CD8-positive, alpha-beta memory T cell (primary cell): ENCODE measurements at regions not wholly inside any gene's neighbourhood (a gene's known extent, or its start where the extent isn't known, plus 50 kb on each side); places are given as distances from the start of the nearest gene placed in this dataset.
A peak's percentile ranks its signal among the peaks of the same experiment; 100 is the strongest.

ENCODE experiments used
- CTCF ChIA-PET: fragments of 350-600 bp; sonication (Branson Sonifier 250); formaldehyde crosslinking; loops from one replicate; lab custom pipeline; 2021; ENCODE audit warnings: antibody characterized with exemption; lab: Charles Lee
- POLR2A ChIA-PET: fragments of 350-600 bp; sonication (Branson Sonifier 250); formaldehyde crosslinking; loops from one replicate; lab custom pipeline; 2021; ENCODE audit warnings: antibody characterized with exemption; lab: Charles Lee
- DNase-seq, 5 donors: peaks; one replicate each; pipeline versions ENCODE4 v3.0.0 to v3.0.0-alpha.2; 2020 to 2022; ENCODE audit warnings: mixed read lengths in 1 of 5
- H3K27ac ChIP-seq: one replicate; pipeline ENCODE4 v1.7.0; 2013; ENCODE audit warnings: low read depth, mild to moderate bottlenecking, low read length, moderate library complexity
- H3K27me3 ChIP-seq: 2 replicates; pipeline ENCODE4 v1.7.0; 2013; ENCODE audit warnings: low read length, mild to moderate bottlenecking; ENCODE audit not compliant: insufficient read depth, poor library complexity, severe bottlenecking
- H3K36me3 ChIP-seq: 2 replicates; pipeline ENCODE4 v1.7.0; 2013; ENCODE audit warnings: mild to moderate bottlenecking, low read length, moderate library complexity; ENCODE audit not compliant: insufficient read depth
- H3K4me1 ChIP-seq: 2 replicates; pipeline ENCODE4 v1.7.0; 2013; ENCODE audit warnings: mild to moderate bottlenecking, low read length, moderate library complexity; ENCODE audit not compliant: insufficient read depth
- H3K4me3 ChIP-seq: 2 replicates; pipeline ENCODE4 v1.7.0; 2013; ENCODE audit warnings: mild to moderate bottlenecking, low read length
- H3K9me3 ChIP-seq: 2 replicates; pipeline ENCODE4 v1.7.0; 2013; ENCODE audit warnings: mild to moderate bottlenecking, low read length
- H3K27ac Mint-ChIP-seq, 8 donors: one replicate each; pipeline ENCODE4 v1.8.0; 2020 to 2021; ENCODE audit warnings: mixed read lengths in 8 of 8, mild to moderate bottlenecking in 6 of 8, inconsistent platforms in 3 of 8, moderate library complexity in 3 of 8
- H3K27me3 Mint-ChIP-seq, 2 donors: one replicate each; pipeline ENCODE4 v1.8.0; 2020 to 2021; ENCODE audit warnings: mixed read lengths in 2 of 2, mild to moderate bottlenecking in 1 of 2, moderate library complexity in 1 of 2
- H3K36me3 Mint-ChIP-seq, 3 donors: one replicate each; pipeline ENCODE4 v1.8.0; 2020 to 2021; ENCODE audit warnings: mixed read lengths in 3 of 3, inconsistent platforms in 1 of 3, mild to moderate bottlenecking in 1 of 3
- H3K4me1 Mint-ChIP-seq, 3 donors: one replicate each; pipeline ENCODE4 v1.8.0; 2020 to 2021; ENCODE audit warnings: mixed read lengths in 3 of 3, inconsistent platforms in 1 of 3, mild to moderate bottlenecking in 1 of 3
- H3K4me3 Mint-ChIP-seq, 7 donors: one replicate each; pipeline ENCODE4 v1.8.0; 2020 to 2021; ENCODE audit warnings: mixed read lengths in 7 of 7, mild to moderate bottlenecking in 6 of 7, moderate library complexity in 4 of 7, inconsistent platforms in 2 of 7
- H3K9me3 Mint-ChIP-seq, 5 donors: one replicate each; pipeline ENCODE4 v1.8.0; 2020 to 2022; ENCODE audit warnings: mixed read lengths in 5 of 5, mild to moderate bottlenecking in 3 of 5, moderate library complexity in 2 of 5, inconsistent platforms in 1 of 5

GRCh38 chr7:20267482-20267881 lies 50.3 kb upstream of the MACC1 start:
- H3K4me3 Mint-ChIP-seq: no peak overlapping the region

DNA sequence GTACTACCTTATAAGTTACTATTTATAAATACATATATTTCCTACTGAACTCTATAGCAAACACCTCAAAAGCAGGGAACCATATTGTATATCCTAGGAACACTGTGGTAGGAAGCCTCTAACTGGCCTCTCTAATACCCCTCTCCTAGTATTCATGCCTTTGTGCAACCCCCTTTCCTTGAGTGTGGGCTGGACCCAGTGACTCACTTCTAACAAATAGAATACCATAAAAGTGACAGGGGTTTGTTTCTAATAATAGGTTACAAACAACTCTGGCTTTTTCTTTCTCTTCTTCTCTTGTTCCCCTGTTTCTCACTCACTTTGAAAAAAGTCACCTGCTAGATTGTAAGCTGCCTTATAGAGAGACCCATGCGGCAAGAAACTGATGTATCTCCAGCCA lies 51.6 kb upstream of the MACC1 start:
- no peak overlapping the region for H3K27ac Mint-ChIP-seq
- H3K9me3 ChIP-seq: no peaks in the 10 kb centered on the region
- ChIA-PET CTCF (no interaction called here), POLR2A (no interaction called here)
- no peaks in the 10 kb centered on the region for H3K36me3 ChIP-seq
- no peak overlapping the region for H3K27ac ChIP-seq
- no peak overlapping the region for H3K4me3 Mint-ChIP-seq
- DNase-seq: no peak
- H3K9me3 Mint-ChIP-seq: no peaks in the 10 kb centered on the region
- no peaks in the 10 kb centered on the region for H3K36me3 Mint-ChIP-seq
- peaks cover 0 to 7% (median 0%) of the 10 kb centered on the region in 3 donors for H3K4me1 Mint-ChIP-seq
- peaks cover 0 to 4% of the 10 kb centered on the region in 2 donors for H3K27me3 Mint-ChIP-seq
- no peaks in the 10 kb centered on the region for H3K4me1 ChIP-seq
- H3K4me3 ChIP-seq: no peak overlapping the region
- no peaks in the 10 kb centered on the region for H3K27me3 ChIP-seq

More at GRCh38 chr7:20267482-20267881, 50.3 kb upstream of the MACC1 start:
- peaks cover 0 to 7% (median 0%) of the 10 kb centered on the region in 3 donors for H3K4me1 Mint-ChIP-seq
- DNase-seq: no peak
- H3K4me1 ChIP-seq: no peaks in the 10 kb centered on the region
- no peaks in the 10 kb centered on the region for H3K36me3 Mint-ChIP-seq
- no peak overlapping the region for H3K27ac Mint-ChIP-seq
- ChIA-PET CTCF (interaction anchor here (1.1 kb wide), 1 partner anchor 9 kb away, joined by 4 read pairs; no protein-coding TSS in a partner anchor), POLR2A (no interaction called here)
- H3K9me3 Mint-ChIP-seq: no peaks in the 10 kb centered on the region
- H3K4me3 ChIP-seq: no peak overlapping the region
- no peaks in the 10 kb centered on the region for H3K27me3 ChIP-seq
- no peaks in the 10 kb centered on the region for H3K9me3 ChIP-seq
- peaks cover 0 to 4% of the 10 kb centered on the region in 2 donors for H3K27me3 Mint-ChIP-seq
- H3K36me3 ChIP-seq: no peaks in the 10 kb centered on the region
- no peak overlapping the region for H3K27ac ChIP-seq

DNA sequence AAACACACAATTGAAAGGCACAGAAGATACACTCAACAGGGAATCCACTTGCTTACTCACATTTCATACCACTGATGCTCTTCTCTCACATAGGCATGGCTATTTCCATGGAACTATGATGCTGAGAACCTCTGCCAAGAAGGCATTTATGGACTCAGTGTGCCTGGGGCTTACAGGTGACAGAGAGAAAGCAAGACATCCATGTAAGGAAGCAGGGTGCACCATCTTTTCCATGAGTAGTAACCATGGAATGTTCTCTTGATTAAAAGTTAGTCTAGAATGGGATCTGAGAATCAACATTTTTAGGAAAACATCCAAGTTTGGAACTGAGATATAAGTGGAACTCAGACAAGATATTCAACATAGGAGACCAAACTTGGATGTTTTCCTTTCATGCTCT lies 52.5 kb upstream of the MACC1 start:
- Histone ChIP-seq H3K4me1 (no peaks in the 10 kb centered on the region), H3K36me3 (no peaks in the 10 kb centered on the region), H3K27me3 (no peaks in the 10 kb centered on the region), H3K4me3 (no peak overlapping the region), H3K9me3 (no peaks in the 10 kb centered on the region), H3K27ac (no peak overlapping the region)
- peaks cover 0 to 4% of the 10 kb centered on the region in 2 donors for H3K27me3 Mint-ChIP-seq
- CTCF ChIA-PET: no interaction called here
- no peak overlapping the region for H3K27ac Mint-ChIP-seq
- no peak overlapping the region for H3K4me3 Mint-ChIP-seq
- no peak for DNase-seq
- no peaks in the 10 kb centered on the region for H3K9me3 Mint-ChIP-seq
- peaks cover 0 to 7% (median 0%) of the 10 kb centered on the region in 3 donors for H3K4me1 Mint-ChIP-seq
- H3K36me3 Mint-ChIP-seq: no peaks in the 10 kb centered on the region
- POLR2A ChIA-PET: no interaction called here

GRCh38 chr7:20270371-20270770 lies 53.2 kb upstream of the MACC1 start:
- Mint-ChIP-seq H3K27me3 (peaks cover 0 to 4% of the 10 kb centered on the region in 2 donors), H3K9me3 (no peaks in the 10 kb centered on the region), H3K4me3 (no peak overlapping the region), H3K36me3 (no peaks in the 10 kb centered on the region), H3K27ac (no peak overlapping the region), H3K4me1 (peaks cover 0 to 7% (median 0%) of the 10 kb centered on the region in 3 donors)
- Histone ChIP-seq H3K4me1 (no peaks in the 10 kb centered on the region), H3K36me3 (no peaks in the 10 kb centered on the region), H3K4me3 (no peak overlapping the region), H3K27me3 (no peaks in the 10 kb centered on the region), H3K27ac (no peak overlapping the region), H3K9me3 (no peaks in the 10 kb centered on the region)
- DNase-seq: no peak
- ChIA-PET CTCF (no interaction called here), POLR2A (no interaction called here)

DNA sequence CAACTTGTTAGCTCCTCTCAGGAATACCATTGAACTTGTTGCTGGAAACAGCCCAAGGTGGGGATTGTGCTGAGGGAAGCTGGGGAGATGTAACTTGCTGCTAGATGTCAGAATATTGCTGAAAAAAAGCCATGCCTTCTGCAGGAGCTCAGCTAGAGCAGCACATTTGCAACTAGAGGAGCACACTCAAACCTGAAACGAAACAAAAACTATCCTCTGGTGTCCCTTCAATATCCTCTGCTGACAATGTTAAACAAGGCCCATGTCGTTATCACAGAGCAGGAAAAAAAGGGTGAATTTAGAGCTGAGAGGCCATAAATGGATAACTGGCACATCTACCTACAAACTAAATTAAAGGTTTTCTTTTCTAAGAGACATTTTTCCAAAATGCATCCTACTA lies 53.7 kb upstream of the MACC1 start:
- Mint-ChIP-seq H3K9me3 (no peaks in the 10 kb centered on the region), H3K27me3 (peaks cover 0 to 4% of the 10 kb centered on the region in 2 donors), H3K4me3 (peak overlapping the region in 2 of 7 donors; percentile 2 to 50), H3K36me3 (no peaks in the 10 kb centered on the region), H3K4me1 (peaks cover 0 to 7% (median 0%) of the 10 kb centered on the region in 3 donors), H3K27ac (no peak overlapping the region)
- Histone ChIP-seq H3K4me3 (no peak overlapping the region), H3K4me1 (no peaks in the 10 kb centered on the region), H3K9me3 (no peaks in the 10 kb centered on the region), H3K36me3 (no peaks in the 10 kb centered on the region), H3K27ac (no peak overlapping the region), H3K27me3 (no peaks in the 10 kb centered on the region)
- ChIA-PET CTCF (no interaction called here), POLR2A (no interaction called here)
- no peak for DNase-seq

DNA sequence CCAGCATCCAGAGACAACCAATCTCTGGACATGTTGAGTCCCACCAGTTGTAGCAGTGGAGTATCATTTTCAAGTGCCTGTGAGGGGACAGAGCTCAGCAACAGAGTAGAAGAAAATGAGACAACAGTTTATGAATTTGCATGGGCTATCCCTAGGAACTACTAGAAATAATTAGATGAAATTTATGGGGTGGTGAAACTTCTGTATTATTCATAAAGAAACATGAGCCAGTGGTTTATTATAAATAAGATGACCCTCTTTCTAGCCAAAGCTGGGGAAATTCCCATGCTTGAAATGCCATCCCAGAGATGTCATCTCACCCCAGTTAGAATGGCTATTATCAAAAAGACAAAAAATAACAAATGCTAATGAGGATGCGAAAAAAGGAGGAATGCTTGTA lies 55.1 kb upstream of the ITGB8 start:
- Mint-ChIP-seq H3K9me3 (no peaks in the 10 kb centered on the region), H3K36me3 (no peaks in the 10 kb centered on the region), H3K27me3 (no peaks in the 10 kb centered on the region), H3K27ac (no peak overlapping the region), H3K4me1 (peaks cover 0 to 4% (median 0%) of the 10 kb centered on the region in 3 donors), H3K4me3 (no peak overlapping the region)
- Histone ChIP-seq H3K27ac (no peak overlapping the region), H3K27me3 (no peaks in the 10 kb centered on the region), H3K36me3 (no peaks in the 10 kb centered on the region), H3K4me1 (no peaks in the 10 kb centered on the region), H3K9me3 (no peaks in the 10 kb centered on the region), H3K4me3 (no peak overlapping the region)
- CTCF ChIA-PET: interaction anchor here (1.4 kb wide), 1 partner anchor 8 kb away, joined by 4 read pairs; no protein-coding TSS in a partner anchor
- POLR2A ChIA-PET: no interaction called here
- DNase-seq: no peak

GRCh38 chr7:20276705-20277472 lies 53.8 kb upstream of the ITGB8 start:
- no peaks in the 10 kb centered on the region for H3K36me3 Mint-ChIP-seq
- ChIA-PET CTCF (interaction anchor here (1.4 kb wide), 1 partner anchor 10 kb away, joined by 4 read pairs; no protein-coding TSS in a partner anchor), POLR2A (no interaction called here)
- no peaks in the 10 kb centered on the region for H3K4me1 ChIP-seq
- no peaks in the 10 kb centered on the region for H3K36me3 ChIP-seq
- H3K9me3 Mint-ChIP-seq: no peaks in the 10 kb centered on the region
- H3K27me3 ChIP-seq: no peaks in the 10 kb centered on the region
- no peaks in the 10 kb centered on the region for H3K9me3 ChIP-seq
- no peak overlapping the region for H3K27ac Mint-ChIP-seq
- H3K4me3 Mint-ChIP-seq: no peak overlapping the region
- H3K4me3 ChIP-seq: no peak overlapping the region
- no peaks in the 10 kb centered on the region for H3K27me3 Mint-ChIP-seq
- no peak overlapping the region for H3K27ac ChIP-seq
- H3K4me1 Mint-ChIP-seq: no peaks in the 10 kb centered on the region
- no peak for DNase-seq

DNA sequence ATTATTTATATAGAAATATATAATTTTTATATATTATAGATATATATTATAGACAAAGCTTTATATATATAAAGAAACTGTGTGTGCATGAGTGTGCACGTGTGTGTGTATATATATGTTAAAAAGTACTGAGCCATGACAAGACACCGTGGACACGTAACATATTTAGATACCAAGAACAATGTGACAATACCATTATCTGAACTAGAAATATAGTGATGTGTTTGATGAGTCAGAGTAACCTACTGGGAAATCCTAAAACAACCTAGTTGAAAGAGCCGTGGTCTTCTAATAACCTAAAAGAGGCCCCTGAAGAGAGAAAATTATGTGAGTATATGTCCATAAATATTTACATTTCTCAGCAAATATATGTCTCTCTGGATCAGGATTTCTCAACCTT lies 50.7 kb upstream of the ITGB8 start:
- Mint-ChIP-seq H3K9me3 (no peaks in the 10 kb centered on the region), H3K4me1 (peaks cover 0 to 12% (median 9%) of the 10 kb centered on the region in 3 donors), H3K4me3 (no peak overlapping the region), H3K36me3 (no peaks in the 10 kb centered on the region), H3K27me3 (peaks cover 0 to 3% of the 10 kb centered on the region in 2 donors), H3K27ac (no peak overlapping the region)
- Histone ChIP-seq H3K27ac (no peak overlapping the region), H3K4me1 (no peaks in the 10 kb centered on the region), H3K9me3 (no peaks in the 10 kb centered on the region), H3K36me3 (no peaks in the 10 kb centered on the region), H3K27me3 (no peaks in the 10 kb centered on the region), H3K4me3 (no peak overlapping the region)
- no peak for DNase-seq
- POLR2A ChIA-PET: no interaction called here
- CTCF ChIA-PET: no interaction called here
